Hepatic stellate cell (primary cell): ENCODE measurements at regions not wholly inside any gene's neighbourhood (a gene's known extent, or its start where the extent isn't known, plus 50 kb on each side); places are given as distances from the start of the nearest gene placed in this dataset.

Source experiments
- DNase-seq: peaks from one replicate; pipeline ENCODE4 v3.0.0; 2011; ENCODE audit warnings: low spot score

GRCh38 chr3:99500485-99500884 lies 137.9 kb upstream of the COL8A1 start:
- DNase-seq: no peak

GRCh38 chr3:99499235-99500158 lies 138.9 kb upstream of the COL8A1 start:
- DNase-seq: no peak

- DNase-seq: no peak
Measured at GRCh38 chr3:99498550-99499234, 139.7 kb upstream of the COL8A1 start.

- no peak for DNase-seq
Measured at GRCh38 chr3:99487894-99488293, 150.5 kb upstream of the COL8A1 start.

GRCh38 chr3:99485286-99485685 lies 153.1 kb upstream of the COL8A1 start:
- DNase-seq: no peak

- DNase-seq: no peak
Measured at GRCh38 chr3:99484871-99485270, 153.5 kb upstream of the COL8A1 start.

- no peak for DNase-seq
Measured at GRCh38 chr3:99483841-99484240, 154.6 kb upstream of the COL8A1 start.

GRCh38 chr3:99482191-99482590 lies 156.2 kb upstream of the COL8A1 start:
- no peak for DNase-seq

GRCh38 chr3:99481561-99481960 lies 156.8 kb upstream of the COL8A1 start:
- DNase-seq: no peak

GRCh38 chr3:99479768-99480167 lies 158.6 kb upstream of the COL8A1 start:
- no peak for DNase-seq

- DNase-seq: no peak
Measured at GRCh38 chr3:99477650-99478049, 160.7 kb upstream of the COL8A1 start.

- DNase-seq: no peak
Measured at GRCh38 chr3:99475229-99475628, 163.2 kb upstream of the COL8A1 start.

GRCh38 chr3:99474776-99475175 lies 163.6 kb upstream of the COL8A1 start:
- DNase-seq: no peak

- DNase-seq: peak; percentile 16
Measured at GRCh38 chr3:99473321-99473751, 165.1 kb upstream of the COL8A1 start.

GRCh38 chr3:99472385-99472784 lies 166.0 kb upstream of the COL8A1 start:
- no peak for DNase-seq

- DNase-seq: no peak
Measured at GRCh38 chr3:99471353-99472323, 166.8 kb upstream of the COL8A1 start.

GRCh38 chr3:99470841-99471240 lies 167.6 kb upstream of the COL8A1 start:
- DNase-seq: no peak

GRCh38 chr3:99468918-99469317 lies 169.5 kb upstream of the COL8A1 start:
- DNase-seq: no peak

- DNase-seq: no peak
Measured at GRCh38 chr3:99467420-99467819, 171.0 kb upstream of the COL8A1 start.

- no peak for DNase-seq
Measured at GRCh38 chr3:99466331-99466730, 172.1 kb upstream of the COL8A1 start.

GRCh38 chr3:99458013-99458412 lies 180.4 kb upstream of the COL8A1 start:
- no peak for DNase-seq

GRCh38 chr3:99442599-99442998 lies 195.8 kb upstream of the COL8A1 start:
- DNase-seq: no peak
